ENCODE measurements at regions not wholly inside any gene's neighbourhood (a gene's known extent, or its start where the extent isn't known, plus 50 kb on each side); places are given as distances from the start of the nearest gene placed in this dataset.

DNA sequence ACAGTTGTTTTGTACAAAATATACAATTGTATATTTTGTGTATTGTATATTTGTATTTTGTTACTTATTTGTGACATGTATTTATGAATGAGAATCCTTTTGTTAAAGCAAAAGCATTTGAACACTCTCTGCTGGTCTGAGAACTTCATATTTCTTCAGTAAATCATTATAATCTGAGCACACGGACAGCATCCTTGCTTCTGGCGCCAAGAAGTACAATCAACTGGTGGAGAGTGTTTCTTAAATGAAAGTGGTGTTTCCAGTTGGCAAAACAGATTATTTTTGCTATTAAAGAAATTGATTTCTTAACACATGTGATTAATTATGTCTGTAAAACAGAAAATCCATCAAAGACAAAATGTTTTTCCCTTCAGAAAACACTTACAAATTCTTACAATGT is 95.1 kb upstream of the COPS8 start:
- TF ChIP-seq CREB1 (CRISPR knock-in tag; IDR thresholded peaks at IDR 0.05), result no peak
- TF ChIP-seq, protein P1, sequence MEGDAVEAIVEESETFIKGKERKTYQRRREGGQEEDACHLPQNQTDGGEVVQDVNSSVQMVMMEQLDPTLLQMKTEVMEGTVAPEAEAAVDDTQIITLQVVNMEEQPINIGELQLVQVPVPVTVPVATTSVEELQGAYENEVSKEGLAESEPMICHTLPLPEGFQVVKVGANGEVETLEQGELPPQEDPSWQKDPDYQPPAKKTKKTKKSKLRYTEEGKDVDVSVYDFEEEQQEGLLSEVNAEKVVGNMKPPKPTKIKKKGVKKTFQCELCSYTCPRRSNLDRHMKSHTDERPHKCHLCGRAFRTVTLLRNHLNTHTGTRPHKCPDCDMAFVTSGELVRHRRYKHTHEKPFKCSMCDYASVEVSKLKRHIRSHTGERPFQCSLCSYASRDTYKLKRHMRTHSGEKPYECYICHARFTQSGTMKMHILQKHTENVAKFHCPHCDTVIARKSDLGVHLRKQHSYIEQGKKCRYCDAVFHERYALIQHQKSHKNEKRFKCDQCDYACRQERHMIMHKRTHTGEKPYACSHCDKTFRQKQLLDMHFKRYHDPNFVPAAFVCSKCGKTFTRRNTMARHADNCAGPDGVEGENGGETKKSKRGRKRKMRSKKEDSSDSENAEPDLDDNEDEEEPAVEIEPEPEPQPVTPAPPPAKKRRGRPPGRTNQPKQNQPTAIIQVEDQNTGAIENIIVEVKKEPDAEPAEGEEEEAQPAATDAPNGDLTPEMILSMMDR (IDR thresholded peaks at IDR 0.05), result no peak
- no peak for TF ChIP-seq ZBTB21 (CRISPR knock-in tag; IDR thresholded peaks at IDR 0.05; ENCODE audit: borderline replicate concordance)
- TF ChIP-seq, protein P2, sequence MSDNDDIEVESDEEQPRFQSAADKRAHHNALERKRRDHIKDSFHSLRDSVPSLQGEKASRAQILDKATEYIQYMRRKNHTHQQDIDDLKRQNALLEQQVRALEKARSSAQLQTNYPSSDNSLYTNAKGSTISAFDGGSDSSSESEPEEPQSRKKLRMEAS (CRISPR knock-in tag; IDR thresholded peaks at IDR 0.05), result no peak
- TF ChIP-seq, protein P3, sequence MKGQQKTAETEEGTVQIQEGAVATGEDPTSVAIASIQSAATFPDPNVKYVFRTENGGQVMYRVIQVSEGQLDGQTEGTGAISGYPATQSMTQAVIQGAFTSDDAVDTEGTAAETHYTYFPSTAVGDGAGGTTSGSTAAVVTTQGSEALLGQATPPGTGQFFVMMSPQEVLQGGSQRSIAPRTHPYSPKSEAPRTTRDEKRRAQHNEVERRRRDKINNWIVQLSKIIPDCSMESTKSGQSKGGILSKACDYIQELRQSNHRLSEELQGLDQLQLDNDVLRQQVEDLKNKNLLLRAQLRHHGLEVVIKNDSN (CRISPR knock-in tag; IDR thresholded peaks at IDR 0.05), result no peak
- no peak for TF ChIP-seq JUN (CRISPR knock-in tag; IDR thresholded peaks at IDR 0.05)
- TF ChIP-seq, protein P4, sequence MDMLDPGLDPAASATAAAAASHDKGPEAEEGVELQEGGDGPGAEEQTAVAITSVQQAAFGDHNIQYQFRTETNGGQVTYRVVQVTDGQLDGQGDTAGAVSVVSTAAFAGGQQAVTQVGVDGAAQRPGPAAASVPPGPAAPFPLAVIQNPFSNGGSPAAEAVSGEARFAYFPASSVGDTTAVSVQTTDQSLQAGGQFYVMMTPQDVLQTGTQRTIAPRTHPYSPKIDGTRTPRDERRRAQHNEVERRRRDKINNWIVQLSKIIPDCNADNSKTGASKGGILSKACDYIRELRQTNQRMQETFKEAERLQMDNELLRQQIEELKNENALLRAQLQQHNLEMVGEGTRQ (CRISPR knock-in tag; IDR thresholded peaks at IDR 0.05), result no peak
- TF ChIP-seq, protein P5, sequence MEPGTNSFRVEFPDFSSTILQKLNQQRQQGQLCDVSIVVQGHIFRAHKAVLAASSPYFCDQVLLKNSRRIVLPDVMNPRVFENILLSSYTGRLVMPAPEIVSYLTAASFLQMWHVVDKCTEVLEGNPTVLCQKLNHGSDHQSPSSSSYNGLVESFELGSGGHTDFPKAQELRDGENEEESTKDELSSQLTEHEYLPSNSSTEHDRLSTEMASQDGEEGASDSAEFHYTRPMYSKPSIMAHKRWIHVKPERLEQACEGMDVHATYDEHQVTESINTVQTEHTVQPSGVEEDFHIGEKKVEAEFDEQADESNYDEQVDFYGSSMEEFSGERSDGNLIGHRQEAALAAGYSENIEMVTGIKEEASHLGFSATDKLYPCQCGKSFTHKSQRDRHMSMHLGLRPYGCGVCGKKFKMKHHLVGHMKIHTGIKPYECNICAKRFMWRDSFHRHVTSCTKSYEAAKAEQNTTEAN (CRISPR knock-in tag; IDR thresholded peaks at IDR 0.05), result no peak
- no peak for TF ChIP-seq ETV6 (CRISPR knock-in tag; IDR thresholded peaks at IDR 0.05)
- no peak for TF ChIP-seq FOXJ3 (CRISPR knock-in tag; IDR thresholded peaks at IDR 0.05; ENCODE audit: borderline replicate concordance)
- TF ChIP-seq, protein P6, sequence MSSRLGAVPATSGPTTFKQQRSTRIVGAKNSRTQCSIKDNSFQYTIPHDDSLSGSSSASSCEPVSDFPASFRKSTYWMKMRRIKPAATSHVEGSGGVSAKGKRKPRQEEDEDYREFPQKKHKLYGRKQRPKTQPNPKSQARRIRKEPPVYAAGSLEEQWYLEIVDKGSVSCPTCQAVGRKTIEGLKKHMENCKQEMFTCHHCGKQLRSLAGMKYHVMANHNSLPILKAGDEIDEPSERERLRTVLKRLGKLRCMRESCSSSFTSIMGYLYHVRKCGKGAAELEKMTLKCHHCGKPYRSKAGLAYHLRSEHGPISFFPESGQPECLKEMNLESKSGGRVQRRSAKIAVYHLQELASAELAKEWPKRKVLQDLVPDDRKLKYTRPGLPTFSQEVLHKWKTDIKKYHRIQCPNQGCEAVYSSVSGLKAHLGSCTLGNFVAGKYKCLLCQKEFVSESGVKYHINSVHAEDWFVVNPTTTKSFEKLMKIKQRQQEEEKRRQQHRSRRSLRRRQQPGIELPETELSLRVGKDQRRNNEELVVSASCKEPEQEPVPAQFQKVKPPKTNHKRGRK (CRISPR knock-in tag; IDR thresholded peaks at IDR 0.05; ENCODE audit: borderline replicate concordance), result no peak
- TF ChIP-seq MYBL2 (CRISPR knock-in tag; IDR thresholded peaks at IDR 0.05), result no peak
